Liver (tissue), 3 donors: ENCODE measurements at regions not wholly inside any gene's neighbourhood (a gene's known extent, or its start where the extent isn't known, plus 50 kb on each side); places are given as distances from the start of the nearest gene placed in this dataset.

Experiments
- ATF3 ChIP-seq: IDR thresholded peaks from 2 replicates; pipeline ENCODE4 v1.6.1; 2016; ENCODE audit warnings: antibody characterized with exemption
- CTCF ChIP-seq: fragments of 150-350 bp; IDR thresholded peaks from 2 replicates; pipeline ENCODE4 v1.5.1; 2017; ENCODE audit warnings: improper control_type of control experiment, low read depth, low read length; ENCODE audit not compliant: missing input control
- EGR1 ChIP-seq, 2 donors: IDR thresholded peaks; 2 replicates each; pipeline ENCODE4 v1.6.1; 2016 to 2018; ENCODE audit warnings: antibody characterized with exemption in 2 of 2, low read depth in 2 of 2
- FOXA1 ChIP-seq: IDR thresholded peaks from 2 replicates; pipeline ENCODE4 v1.6.1; 2016; ENCODE audit warnings: antibody characterized with exemption
- HNF4G ChIP-seq: IDR thresholded peaks from 2 replicates; pipeline ENCODE4 v1.6.1; 2016; ENCODE audit warnings: antibody characterized with exemption
- JUND ChIP-seq, 2 donors: IDR thresholded peaks; 2 replicates each; pipeline ENCODE4 v1.6.1; 2016; ENCODE audit warnings: antibody characterized with exemption in 2 of 2
- NR2F2 ChIP-seq: IDR thresholded peaks from 2 replicates; pipeline ENCODE4 v1.6.1; 2016; ENCODE audit warnings: antibody characterized with exemption
- RAD21 ChIP-seq, 2 donors: IDR thresholded peaks; 2 replicates each; pipeline ENCODE4 v1.6.1; 2016; ENCODE audit warnings: antibody characterized with exemption in 2 of 2, mild to moderate bottlenecking in 2 of 2
- REST ChIP-seq: IDR thresholded peaks from 2 replicates; pipeline ENCODE4 v1.6.1; 2016; ENCODE audit warnings: antibody characterized with exemption, mild to moderate bottlenecking
- RXRA ChIP-seq, 2 donors: IDR thresholded peaks; 2 replicates each; pipeline ENCODE4 v1.6.1; 2017 to 2018; ENCODE audit warnings: antibody characterized with exemption in 2 of 2, mild to moderate bottlenecking in 1 of 2
- SP1 ChIP-seq: IDR thresholded peaks from 2 replicates; pipeline ENCODE4 v1.6.1; 2018; ENCODE audit warnings: antibody characterized with exemption, mild to moderate bottlenecking
- TAF1 ChIP-seq: conservative IDR thresholded peaks from 2 replicates; pipeline ENCODE4 v1.6.1; 2016; ENCODE audit warnings: antibody characterized with exemption, mild to moderate bottlenecking
- YY1 ChIP-seq: IDR thresholded peaks from 2 replicates; pipeline ENCODE4 v1.6.1; 2016; ENCODE audit warnings: antibody characterized with exemption, mild to moderate bottlenecking
- ZBTB33 ChIP-seq: IDR thresholded peaks from 2 replicates; pipeline ENCODE4 v1.6.1; 2016; ENCODE audit warnings: antibody characterized with exemption
- donor health status: healthy.
- donor health status: healthy.

GRCh38 chr12:24229031-24229700, 279.7 kb upstream of the SOX5 start:
- no peak for TF ChIP-seq CTCF
- no peak for TF ChIP-seq RAD21 (IDR thresholded peaks at IDR 0.05)
- no peak for TF ChIP-seq REST
- TF ChIP-seq EGR1 (IDR thresholded peaks at IDR 0.05; ENCODE audit: low read depth in 2 of 2), result no peak
- TF ChIP-seq TAF1, result no peak
- TF ChIP-seq RXRA (IDR thresholded peaks at IDR 0.05), result no peak
- no peak for TF ChIP-seq NR2F2
- TF ChIP-seq ATF3, result no peak
- no peak for TF ChIP-seq YY1
- TF ChIP-seq JUND (IDR thresholded peaks at IDR 0.05), result no peak
- TF ChIP-seq FOXA1, result no peak
- no peak for TF ChIP-seq HNF4G
- no peak for TF ChIP-seq ZBTB33
- no peak for TF ChIP-seq SP1
